Activated CD8-positive, alpha-beta memory T cell treated with anti-CD3 and anti-CD28 coated beads, Interleukin-2, amount 50 U/mL, for 4 hours (primary cell): ENCODE measurements at regions not wholly inside any gene's neighbourhood (a gene's known extent, or its start where the extent isn't known, plus 50 kb on each side); places are given as distances from the start of the nearest gene placed in this dataset.
A peak's percentile ranks its signal among the peaks of the same experiment; 100 is the strongest.
"Not testable (repeated sequence)": the region's sequence is repeated elsewhere in the genome, so short reads cannot be mapped to it uniquely, and the experiment has no call there.

Source experiments
- DNase-seq: peaks from one replicate; pipeline ENCODE4 v3.0.0-alpha.2; 2020

DNA sequence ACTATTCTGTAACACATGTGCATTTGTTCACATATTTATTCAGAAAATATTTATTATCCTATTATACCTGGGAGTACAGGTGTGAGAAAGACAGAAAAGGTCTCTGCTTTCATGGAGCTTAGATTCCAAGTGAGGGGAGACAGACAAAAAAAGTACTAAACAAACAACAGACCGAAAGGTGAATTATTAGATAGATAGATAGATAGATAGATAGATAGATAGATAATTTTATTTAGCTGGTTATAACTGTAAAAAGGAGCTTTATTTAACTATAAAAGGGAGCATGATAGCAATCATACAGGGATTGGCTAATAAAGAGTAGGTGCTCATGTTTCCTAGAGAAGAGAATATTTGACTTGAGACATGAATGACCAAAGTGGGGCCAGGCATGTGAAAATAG lies 119.4 kb downstream of the TNFSF18 start:
- no peak for DNase-seq

DNA sequence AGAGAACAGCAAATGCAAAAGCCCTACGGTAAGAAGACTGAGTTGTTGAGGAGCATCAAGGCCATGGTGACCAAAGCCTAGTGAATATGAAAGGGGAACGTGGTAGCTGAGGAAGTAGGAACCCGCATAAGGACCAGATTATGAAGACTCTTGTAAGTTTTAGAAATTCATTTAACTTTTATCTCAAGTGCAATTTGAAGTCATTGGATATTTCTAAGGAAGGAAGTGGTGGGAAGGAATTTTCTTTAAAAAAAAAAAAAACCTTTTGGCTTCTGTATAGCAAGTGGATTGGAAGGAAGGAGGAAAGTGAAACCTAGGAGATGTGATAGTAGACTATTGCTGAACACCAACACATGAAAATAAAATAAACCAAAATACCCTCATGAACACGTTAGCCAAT lies 119.0 kb downstream of the TNFSF18 start:
- DNase-seq, result no peak

DNA sequence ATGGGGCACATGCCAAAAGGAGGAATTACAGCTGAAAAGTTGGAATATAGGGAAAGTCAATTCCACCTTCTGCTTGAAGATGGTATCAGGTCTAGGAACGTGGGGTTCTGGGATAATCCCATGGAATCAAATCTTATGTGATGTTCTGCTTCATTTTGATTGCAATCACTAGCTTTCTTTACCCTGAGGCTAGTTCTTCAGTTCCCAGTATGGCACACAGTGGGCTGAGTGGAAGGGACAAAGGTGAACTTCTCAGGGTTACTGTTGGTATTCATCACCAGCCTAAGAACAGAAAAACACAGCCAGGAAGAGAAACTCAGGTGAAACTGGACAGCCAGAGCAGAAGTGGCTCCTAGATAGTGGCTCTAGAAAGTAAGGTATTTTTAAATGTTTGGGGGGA lies 117.8 kb downstream of the TNFSF18 start:
- DNase-seq, result no peak

DNA sequence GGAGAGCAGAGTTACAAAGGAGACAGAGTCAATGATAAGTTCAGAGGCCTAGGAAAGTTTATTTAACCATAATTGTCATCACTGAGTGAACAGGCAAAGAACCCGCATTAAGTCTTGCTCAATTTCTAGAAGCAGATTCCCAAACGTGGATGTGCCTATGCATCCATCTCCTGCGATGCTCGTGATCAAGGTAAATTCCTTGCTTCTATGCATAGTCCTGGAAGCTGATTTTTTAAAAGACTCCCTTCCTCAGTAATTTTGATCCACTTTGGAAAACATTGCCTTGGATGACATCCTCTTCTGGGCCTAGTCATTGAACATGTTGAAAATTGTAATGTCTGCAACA lies 116.4 kb downstream of the TNFSF18 start:
- DNase-seq, result no peak

DNA sequence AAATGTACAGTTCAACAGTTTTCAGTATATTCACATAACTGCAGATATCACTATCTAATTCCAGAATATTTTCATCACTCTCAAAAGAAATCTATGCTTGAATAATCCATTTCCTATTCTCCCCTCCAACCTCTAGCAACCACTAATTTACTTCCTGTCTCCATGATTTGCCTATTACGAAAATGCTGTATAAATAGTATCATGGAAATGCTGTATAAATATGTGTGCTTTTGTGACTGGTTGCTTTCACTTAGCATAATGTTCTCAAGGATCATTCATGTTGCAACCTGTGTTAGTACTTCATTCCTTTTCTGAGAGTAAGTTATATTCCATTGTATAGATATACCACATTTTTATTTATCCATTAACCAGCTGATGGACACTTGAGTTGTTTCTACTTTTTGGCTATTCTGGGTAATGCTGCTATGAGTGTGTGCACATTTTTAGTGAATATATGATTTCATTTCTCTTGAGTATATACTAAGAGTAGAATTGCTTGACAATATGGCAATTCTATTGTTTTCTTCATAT lies 115.6 kb downstream of the TNFSF18 start:
- no peak for DNase-seq

DNA sequence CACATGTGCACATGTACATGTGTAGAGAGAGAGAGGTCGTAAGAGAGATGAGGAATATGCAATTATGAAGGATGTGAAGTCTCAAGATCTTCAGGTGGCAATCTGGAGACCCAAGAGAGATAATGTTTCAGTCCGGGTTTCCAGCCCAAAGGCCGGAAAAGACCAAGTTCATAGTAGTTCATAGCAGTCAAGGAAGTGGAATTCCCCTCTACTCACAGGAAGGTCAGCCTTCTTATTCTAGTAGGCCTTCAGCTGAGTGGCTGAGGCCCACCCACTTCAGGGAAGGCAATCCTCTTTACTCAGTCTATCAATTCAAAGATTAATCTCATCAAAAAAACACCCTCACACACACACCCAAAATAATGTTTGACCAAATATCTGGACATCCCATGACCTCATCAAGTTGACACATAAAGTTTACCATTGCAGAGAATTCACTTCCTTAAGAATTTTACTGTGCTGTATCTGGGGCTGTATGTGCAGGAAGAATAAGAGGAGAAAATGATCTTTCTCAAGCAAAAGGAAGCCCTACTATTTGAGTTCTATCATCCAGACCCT lies 114.6 kb downstream of the TNFSF18 start:
- no peak for DNase-seq

DNA sequence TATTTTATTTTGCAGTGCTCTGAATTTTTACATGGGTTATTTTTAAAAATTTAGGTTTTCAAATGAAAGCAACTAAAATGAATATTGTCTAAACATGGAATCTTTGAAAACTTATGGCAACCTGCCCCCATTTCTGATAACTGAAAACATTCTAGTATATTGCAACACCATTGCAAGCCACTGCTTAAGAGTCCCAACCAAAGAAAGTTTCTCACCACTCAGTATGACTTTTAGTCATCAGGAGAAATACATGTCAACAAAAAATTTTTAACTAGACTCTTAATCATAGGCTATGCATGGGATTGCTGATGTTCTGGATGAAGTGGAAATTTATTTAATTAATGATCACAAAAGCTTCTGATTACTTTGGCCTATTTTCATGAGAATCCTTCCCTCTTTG lies 112.1 kb downstream of the TNFSF18 start:
- no peak for DNase-seq

DNA sequence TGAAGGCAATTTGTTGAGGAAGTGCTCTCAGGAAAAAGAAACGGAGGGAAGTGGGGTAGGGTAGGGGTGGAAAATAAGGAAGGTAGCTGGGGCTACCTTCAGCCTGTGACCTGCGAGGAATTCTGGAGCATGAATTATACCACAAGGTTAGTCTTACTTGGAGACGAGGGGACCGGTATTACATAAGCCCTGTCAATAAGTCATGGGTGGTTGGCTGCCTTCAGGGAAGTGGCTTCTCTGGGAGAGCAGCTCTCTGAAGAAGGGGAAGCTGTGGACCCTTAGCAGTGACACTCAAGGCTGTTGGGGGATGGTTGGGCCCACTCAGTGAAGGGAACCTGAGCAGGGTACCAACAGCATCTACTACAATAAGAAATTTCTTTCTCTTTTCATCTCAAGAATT lies 111.3 kb downstream of the TNFSF18 start:
- DNase-seq, result no peak

DNA sequence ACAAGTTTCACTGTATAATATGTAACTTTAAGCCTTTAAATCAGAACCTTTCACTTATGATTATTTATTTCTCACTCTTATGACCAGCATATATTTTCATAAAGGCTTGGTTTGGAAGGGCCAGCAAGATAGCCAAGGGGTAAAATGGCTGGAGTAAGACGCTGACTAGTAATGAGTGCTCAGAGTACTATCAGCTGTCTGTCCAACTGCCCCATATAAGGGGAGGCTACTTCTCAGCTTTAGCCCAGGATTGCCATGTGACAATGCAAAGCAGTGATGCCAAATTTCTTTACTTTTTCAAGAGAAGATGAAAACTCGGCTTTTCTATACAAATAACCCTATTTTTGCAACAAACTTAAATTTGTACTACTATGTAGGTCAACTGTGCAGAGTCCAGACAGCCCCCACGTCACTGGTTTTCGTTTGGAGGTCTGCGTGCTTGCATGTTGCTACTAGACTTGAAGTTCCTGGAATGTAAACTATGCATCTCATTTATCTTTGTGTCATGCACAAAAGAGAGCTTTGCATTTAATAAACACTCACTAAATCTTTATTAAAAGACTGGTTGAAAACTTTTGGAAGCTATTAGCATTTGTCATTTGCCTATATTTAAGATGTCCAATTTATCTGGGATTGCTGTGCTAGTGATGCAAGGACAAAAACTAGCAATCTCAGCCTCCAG lies 110.4 kb downstream of the TNFSF18 start:
- no peak for DNase-seq

DNA sequence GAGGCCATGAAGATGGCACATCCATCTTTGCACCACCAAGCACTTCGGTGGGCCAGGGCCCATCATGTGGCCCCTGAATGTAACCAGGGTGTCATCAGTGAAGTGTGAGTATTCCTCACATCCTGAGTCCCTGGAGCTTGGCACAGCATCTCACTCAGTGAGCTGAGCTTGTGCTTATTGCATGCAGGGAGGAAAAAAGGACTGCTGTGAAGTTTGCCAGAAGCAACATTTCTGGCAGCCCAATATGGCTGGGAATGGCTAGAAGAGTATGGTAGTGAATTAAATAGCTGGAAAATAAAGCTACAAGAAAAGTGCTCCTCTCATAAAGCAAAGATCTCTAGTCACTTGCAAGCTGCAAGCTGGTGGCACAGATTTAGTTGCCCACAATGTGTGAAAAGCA lies 109.3 kb downstream of the TNFSF18 start:
- DNase-seq, result no peak

DNA sequence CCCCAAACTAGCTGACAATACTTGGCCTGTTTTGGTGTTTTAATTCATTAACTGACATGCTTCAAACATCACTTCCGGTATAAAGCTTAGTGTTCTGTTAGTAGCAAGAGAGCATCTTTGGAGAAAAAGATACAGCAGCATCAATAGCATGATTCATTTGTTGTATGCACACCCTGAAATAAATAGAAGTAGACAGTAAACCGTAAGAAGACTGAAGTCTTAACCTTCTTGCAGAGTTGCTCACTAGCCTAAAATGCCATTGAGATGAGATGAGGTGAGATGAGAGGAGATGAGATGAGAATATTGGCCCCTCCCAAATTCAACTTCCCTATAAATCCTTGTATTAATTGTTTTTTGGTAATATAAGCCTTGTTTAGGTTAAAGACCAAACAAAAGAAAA lies 108.8 kb downstream of the TNFSF18 start:
- no peak for DNase-seq

DNA sequence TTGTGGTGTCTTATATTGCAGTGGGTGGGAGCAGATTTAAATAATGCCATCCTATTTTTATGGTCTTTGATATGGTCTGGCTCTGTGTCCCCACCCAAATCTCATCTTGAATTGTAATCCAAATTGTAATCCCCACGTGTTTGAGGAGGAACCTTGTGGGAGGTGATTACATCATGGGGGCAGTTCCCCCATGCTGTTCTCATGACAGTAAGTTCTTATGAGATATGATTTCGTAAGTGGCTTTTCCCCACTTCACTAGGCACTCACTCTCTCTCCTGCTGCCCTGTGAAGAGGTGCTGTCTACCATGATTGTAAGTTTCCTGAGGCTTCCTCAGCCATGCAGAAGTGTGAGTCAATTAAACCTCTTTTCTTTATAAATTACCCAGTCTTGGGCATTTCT lies 107.6 kb downstream of the TNFSF18 start:
- not testable (repeated sequence) for DNase-seq

DNA sequence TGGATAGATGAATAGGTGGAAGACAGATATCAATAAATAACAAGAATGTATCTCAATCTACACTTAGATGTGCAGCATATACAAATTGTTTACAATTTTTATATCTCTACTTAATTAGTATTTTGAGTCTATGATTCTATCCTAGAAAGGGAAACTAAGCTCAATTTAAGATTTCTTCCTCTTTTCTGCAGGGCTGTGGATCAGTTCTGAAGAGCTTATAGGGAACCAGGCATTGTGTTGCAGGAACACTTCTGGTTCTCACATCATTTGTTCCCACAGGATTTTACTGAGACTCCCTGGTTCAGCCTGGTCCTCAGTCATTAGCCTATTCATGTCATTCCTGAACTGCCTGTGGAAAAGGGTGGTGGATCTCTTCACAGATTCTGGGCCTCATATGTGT lies 105.8 kb downstream of the TNFSF18 start:
- DNase-seq, result no peak

DNA sequence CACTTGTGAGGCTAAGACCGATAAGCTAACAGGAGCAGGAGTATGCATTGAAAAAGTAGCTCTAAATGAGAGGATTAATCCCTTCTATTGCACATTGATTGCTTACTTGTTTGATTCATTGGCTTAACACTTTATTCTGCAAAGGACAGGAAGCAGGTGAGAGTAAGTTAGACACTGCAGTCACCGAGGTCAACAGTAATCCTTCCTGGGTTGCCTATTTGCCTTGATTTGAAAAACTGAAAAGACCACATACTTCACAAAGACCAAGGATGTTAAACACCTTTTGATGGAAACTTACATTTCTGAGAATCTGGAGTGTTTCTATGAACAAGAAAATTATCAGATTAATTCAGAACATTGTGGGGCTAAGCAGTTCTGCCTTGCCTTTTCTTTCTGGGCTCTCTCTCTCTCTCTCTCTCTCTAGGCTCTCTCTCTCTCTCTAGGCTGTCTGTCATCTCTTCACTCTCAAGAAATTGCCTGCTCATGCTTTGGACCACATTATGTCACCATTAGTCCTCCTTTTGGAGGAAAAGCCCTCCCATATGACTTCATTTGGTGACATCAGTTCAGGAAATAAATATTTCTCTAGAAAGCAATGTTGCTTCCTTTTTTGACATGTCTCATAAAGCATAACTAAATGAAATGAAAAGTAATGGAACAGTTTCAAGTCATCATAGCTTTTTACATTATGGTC lies 103.8 kb downstream of the TNFSF18 start:
- DNase-seq, result no peak

DNA sequence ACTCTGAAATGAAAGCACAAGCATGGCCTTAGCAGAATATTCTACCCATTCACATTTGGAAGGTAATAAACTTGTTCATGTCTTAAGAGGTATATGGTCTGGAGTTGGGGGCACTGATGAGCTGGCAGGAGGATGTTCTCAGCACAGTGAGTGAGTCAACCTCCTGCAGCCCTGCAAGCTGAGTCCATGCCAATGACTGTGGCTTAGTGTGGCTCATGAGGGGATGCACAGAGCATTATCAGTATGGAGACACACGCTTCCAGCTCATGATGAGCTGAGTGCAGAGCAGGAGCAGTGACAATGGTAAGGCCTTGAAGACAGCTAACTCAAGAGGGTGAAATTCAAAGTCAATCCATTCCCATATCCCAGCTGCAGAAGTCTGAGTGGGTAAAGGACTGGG lies 102.3 kb downstream of the TNFSF18 start:
- peak; percentile 25 for DNase-seq

DNA sequence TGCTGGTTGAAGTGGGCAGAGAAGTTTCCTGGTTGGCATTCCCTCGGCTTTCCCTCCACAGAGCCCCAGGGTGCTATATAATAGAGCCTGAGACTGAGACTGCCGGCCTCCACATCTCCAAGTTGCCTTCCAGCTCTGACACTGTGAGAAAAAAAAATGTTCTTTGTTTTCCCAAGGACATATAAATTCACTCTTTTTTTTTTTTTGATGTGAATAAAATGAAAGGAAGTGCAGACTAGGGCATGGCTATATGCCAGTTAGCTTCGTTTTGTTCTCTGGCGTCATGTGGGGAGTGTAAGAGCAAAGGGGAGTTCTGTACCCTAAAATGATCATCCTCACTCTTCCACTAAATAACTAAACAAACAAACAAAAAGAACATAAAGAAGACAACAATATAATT lies 101.6 kb downstream of the TNFSF18 start:
- DNase-seq, result no peak

DNA sequence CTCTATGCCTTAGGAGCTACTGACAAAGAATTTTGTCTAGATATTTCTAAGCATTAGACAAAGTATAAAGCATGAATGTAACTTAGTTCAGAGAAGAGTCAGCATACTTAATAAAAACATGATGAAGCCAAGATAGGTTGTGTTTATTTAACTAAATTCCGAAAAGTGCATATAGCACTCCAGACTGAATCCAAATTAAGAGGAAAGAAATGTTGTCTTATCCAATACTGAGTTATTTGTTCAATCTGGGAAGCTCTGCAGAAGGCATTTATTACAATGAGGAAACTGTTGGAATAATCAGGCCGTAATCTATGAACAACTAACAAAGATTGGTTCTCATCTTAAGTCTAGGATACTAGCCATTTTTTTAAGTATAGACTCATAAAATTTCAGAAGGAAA lies 100.2 kb downstream of the TNFSF18 start:
- no peak for DNase-seq

DNA sequence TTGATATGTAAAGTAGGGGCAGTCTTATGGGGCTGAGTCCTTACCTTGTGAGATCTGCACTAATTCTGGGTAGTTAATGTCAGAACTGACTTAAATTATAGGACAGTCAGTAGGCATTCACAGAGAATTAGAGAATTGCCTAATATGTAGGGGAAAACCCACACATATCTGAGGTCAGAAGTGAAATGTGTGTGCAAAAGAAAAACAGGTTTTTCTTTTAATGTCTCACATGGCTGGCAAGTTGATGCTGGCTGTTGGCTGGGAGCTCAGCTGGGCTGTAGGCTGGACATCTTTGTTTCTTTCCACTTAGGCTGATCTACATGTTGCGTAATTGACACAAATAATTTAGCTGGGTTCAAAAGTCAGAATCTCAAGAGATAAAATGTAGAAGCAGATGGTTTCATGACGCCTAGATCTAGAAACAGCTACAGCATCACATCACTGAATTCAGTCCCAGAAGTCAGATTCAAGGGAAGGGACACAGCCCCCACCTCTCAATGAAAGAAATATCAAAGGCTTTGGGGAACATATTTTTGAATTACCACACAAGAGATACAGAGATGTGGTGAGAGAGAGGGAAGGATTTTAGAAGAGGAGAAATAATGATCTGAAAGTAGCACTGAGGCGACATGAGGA lies 98.9 kb downstream of the TNFSF18 start:
- DNase-seq, result no peak

DNA sequence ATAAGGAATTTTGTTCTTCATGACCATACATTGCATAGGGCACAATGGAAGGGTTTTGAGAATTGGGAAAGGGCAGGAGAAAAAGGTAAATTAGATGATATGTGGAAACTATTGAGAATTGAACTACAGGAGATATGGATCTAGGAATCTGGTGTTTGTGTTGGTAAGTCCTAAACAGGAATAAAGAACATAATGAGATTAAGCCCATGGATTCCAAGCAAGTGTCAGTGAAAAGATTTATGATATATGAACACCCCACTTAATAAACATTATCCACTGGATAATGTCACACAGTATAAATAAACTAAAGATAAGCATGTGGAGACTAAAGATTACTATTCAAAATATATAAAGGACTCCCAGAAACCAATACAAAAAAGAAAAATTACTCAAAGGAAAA lies 98.2 kb downstream of the TNFSF18 start:
- DNase-seq, result no peak

DNA sequence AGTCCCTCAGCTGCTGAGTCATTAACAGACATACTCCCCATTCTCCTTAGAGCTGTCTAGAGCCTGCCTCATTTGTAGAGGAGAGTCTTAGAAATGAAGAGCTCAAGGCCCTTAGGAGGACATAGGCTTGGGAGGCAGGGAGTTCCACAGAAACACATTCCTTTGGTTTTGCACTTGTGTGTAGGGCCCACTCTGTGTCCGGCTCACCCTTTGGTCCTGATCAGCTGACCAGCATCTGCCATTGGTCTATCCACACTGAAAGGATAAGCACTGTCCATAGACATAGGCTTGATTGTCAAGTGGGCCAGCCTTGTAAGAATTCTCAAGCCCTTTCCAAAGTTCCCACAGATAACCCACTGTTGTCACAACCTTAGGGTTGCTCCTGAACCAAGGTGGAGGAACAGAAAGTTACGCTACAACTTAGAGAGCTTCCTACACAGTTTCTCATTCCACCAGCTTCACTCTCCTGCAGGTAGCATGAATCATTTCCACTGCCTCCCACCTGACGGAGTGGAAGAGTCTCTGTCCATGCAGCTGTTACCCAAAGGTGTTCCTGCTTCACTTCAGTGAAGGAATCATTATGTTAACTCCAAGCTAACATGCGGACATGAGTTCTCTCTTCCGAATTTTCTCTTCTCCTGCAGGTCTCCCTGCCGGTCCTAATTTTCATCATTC lies 96.1 kb downstream of the TNFSF18 start:
- DNase-seq, result no peak

DNA sequence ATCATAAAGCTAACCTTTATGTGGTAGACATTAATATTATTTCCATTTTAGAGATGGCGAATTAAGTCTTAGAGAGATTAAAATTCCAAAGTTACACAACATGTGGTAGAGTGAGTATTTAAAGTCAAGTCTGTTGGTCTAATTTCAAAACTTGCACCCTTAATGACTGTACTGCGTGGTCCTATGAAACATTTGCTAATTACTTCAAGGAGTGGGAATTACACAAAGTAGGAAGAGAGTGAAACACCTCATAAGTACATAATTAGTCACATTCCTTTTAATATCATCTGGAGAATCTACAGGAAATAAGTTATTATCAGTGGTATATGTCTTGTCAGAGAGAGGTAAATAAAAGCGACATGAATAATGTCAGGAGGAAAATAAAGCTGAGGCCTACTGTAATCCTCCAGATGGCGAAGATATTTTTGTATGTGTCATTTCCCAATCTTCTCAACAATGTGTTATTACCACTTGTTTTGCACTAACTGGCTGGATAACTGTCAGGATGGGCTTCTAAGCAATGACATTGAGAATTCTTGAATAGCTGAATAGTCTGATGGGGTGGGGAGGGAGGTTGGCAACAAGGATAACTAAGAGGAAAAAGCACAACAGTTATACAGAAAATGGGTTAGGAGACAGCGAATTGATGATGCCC lies 95.5 kb downstream of the TNFSF18 start:
- DNase-seq, result no peak

DNA sequence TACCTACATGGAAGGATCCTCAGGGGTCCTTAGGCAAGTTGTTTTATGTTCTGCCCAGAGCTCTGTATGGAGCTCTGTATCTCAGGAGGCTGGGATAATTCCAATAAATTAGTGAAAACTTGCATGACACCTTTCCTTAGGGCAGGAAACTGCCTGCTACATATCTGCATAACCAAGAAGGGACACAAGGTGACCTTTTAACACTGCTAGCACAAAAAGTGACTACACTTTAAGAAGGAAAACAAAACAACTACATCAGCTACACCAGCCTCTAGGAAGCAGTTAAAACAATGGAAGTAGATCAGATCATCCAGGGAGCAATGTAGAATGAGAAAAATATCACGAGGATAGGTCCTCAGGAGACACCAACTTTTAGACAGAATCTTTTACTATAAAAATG lies 93.9 kb downstream of the TNFSF18 start:
- DNase-seq, result no peak

DNA sequence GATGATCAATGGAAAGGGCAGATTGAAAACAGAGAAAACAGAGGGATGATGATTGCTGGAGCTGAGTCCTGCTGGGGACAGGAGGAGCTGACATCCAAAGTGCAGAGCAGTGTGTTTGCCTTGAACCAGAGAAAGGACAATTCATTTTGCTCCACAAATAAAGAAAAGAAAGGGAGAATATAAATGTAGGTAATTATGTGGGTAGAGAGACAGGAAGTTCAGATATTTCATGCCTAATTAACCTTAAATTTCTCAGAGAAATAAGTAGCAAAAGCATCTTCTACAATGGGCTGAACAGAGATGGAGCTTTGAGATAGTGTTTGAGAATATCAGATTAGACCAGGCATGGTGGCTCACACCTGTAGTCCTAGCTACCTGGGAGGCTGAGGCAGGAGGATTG lies 93.2 kb downstream of the TNFSF18 start:
- DNase-seq, result no peak
